ENCODE measurements at regions not wholly inside any gene's neighbourhood (a gene's known extent, or its start where the extent isn't known, plus 50 kb on each side); places are given as distances from the start of the nearest gene placed in this dataset.

DNA sequence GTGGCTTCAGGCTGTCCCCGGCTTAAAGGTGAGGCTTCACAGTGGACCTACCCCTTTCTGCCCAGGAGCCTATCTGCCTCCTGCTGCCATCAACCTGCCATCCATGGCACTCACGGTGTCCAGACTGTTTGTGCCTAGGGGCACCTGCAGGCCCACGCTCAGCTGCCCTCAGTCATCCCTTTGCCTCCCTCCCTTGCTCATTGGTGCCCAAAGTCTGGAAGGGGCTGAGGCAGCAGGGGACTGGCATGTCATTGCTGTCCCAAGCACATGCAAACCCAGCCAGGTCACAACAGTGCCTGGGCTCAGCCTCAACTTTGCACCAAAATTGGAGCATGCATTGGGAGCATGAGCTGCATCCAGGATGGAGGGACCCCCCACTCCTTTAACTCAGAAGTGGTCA, 1142.7 kb upstream of the NCAM2 start:
- TF ChIP-seq, protein P1, sequence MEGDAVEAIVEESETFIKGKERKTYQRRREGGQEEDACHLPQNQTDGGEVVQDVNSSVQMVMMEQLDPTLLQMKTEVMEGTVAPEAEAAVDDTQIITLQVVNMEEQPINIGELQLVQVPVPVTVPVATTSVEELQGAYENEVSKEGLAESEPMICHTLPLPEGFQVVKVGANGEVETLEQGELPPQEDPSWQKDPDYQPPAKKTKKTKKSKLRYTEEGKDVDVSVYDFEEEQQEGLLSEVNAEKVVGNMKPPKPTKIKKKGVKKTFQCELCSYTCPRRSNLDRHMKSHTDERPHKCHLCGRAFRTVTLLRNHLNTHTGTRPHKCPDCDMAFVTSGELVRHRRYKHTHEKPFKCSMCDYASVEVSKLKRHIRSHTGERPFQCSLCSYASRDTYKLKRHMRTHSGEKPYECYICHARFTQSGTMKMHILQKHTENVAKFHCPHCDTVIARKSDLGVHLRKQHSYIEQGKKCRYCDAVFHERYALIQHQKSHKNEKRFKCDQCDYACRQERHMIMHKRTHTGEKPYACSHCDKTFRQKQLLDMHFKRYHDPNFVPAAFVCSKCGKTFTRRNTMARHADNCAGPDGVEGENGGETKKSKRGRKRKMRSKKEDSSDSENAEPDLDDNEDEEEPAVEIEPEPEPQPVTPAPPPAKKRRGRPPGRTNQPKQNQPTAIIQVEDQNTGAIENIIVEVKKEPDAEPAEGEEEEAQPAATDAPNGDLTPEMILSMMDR (conservative IDR thresholded peaks at IDR 0.05; ENCODE audit: low read length): no peak
- TF ChIP-seq EZH2phosphoT487 (IDR thresholded peaks at IDR 0.05; ENCODE audit: borderline replicate concordance, low read depth, low read length): no peak

Measured in OCI-LY7 (cell line).